Activated T-cell treated with anti-CD3 and anti-CD28 coated beads for 1 hour (primary cell): ENCODE measurements at regions not wholly inside any gene's neighbourhood (a gene's known extent, or its start where the extent isn't known, plus 50 kb on each side); places are given as distances from the start of the nearest gene placed in this dataset.
"Not testable (repeated sequence)": the region's sequence is repeated elsewhere in the genome, so short reads cannot be mapped to it uniquely, and the experiment has no call there.

Experiments
- DNase-seq: peaks from one replicate; pipeline ENCODE4 v3.0.0-alpha.2; 2020; ENCODE audit warnings: low read depth

- no peak for DNase-seq
Measured at GRCh38 chr4:20196476-20196875, 55.2 kb upstream of the SLIT2 start.

- DNase-seq: no peak
Measured at GRCh38 chr4:20195071-20195885, 56.4 kb upstream of the SLIT2 start.

DNA sequence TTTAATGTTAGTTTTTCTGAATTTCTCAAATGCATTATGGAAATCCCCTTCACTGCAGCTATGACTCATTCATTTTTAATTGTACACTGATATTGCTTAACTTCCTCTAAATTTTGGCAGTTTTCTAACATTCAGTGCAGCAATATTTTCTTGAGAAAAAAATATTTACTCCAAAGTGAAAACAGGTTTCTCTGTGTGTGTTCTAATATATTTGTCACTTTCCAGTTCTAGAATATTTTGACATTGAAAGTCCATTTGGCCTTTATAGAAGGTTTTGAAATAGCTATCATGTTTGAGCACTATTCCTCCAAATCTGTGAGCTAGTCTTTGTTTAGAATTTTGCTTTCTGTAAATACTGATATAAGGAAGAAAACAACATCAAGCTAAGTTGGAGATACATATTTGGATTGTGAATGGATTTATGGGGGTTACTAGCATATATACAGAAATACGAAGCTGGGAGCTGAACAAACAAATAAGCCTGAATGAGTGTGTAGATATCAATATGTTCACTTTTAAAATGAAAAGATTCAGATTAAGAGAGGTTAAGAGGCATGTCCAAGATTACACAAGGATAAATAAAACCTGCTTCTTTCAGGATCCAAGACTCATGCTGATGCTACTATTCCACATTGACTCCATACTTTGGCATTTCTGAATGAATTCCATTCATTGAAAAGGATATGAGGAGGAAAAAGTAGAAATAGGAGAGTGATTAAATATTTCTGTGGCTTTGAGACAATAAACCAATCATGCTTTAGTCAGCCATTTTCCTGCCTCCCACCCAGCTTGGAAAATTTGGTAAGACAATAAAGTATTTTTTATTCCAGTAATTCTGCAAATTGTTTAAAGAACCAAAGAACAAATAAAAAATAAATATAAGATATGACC, 57.3 kb upstream of the SLIT2 start:
- DNase-seq: no peak

DNA sequence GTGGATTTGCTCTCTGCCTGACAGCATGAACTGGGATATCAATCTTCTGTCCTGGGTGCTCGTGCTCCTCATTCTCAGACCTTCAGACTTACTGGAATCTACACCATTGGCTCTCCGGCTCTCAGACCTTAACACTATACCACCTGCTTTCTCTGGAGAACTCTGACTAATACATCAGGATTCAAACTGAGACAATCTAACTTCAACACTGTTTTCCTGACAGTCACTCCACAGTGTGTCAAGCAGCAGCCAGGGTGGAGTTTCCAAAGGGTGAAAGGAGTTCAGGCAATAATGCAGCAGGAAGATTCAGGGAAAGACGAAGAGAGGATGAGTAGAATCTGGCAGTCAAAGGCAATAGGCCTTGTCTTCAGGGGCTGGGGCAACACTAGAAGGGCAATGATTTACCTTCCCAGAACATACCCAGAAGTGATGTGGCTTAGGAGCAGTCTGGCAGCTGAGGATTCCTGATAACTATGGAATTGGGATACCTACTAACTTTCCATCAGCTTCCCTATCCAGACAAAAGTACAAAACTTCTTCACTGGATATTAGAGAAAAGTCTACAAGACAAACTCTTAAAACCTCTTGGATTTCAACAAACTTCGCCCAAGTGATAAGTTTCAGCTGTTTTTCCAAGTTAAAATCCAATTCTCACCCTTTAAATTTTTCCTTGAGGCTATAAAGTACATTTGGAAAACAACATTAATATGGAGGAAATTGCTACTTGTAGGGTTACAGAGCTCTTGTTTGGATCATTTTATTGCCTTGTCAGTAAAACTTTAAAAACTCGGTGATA, 58.4 kb upstream of the SLIT2 start:
- no peak for DNase-seq

DNA sequence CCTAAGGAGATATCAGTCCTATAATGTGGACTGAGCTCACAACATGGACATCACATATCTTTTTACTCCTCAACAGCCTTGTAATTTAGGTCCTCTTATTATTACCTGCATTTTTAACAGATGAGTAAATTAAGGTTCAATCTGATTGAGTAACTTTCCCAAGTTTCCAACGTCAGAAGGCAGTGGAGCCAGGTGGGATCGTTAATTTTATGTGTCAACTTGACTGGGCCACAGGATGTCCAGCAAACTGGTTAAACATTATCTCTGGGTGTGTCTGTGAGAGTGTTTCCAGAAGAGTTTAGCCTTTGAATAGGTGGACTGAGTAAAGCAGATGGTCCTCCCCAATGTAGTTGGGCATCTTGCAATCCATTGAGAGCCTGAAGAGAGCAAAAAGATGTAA, 59.0 kb upstream of the SLIT2 start:
- no peak for DNase-seq

- DNase-seq: no peak
Measured at GRCh38 chr4:20185103-20185502, 66.6 kb upstream of the SLIT2 start.

DNA sequence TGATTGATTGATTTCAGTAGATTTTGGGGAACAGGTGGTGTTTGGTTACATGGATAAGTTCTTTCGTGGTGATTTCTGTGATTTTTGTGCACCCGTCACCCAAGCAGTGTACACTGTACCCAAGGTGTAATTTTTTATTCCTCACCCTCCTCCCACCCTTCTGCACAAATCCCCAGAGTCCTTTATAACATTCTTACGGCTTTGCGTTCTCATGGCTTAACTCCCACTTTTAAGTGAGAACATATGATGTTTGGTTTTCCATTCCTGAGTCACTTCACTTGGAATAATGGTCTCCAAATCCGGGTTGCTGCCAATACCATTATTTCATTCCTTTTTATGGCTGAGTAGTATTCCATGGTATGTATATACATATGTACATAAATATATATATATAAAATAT, 68.6 kb upstream of the SLIT2 start:
- not testable (repeated sequence) for DNase-seq

DNA sequence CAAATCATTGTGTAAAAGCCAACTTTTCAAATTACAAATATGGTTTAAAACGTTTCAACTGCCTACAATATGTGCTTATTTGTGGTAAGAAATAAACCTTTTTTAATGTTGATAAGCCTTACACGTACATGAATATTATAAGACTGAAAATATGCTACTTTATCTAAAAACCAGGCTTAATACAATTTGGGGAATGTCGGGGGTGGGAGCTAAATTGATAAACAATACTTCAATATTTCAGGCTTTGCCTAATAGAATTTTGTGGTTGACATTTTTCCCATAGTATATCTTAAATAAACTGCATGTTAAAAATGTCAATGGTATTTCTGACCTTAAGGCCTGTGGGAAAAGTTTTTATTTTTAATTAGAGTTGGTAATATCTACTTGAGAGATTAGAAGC, 69.8 kb upstream of the SLIT2 start:
- no peak for DNase-seq

GRCh38 chr4:20180509-20180908, 71.2 kb upstream of the SLIT2 start:
- no peak for DNase-seq

GRCh38 chr4:20178902-20179576, 72.7 kb upstream of the SLIT2 start:
- DNase-seq: no peak

DNA sequence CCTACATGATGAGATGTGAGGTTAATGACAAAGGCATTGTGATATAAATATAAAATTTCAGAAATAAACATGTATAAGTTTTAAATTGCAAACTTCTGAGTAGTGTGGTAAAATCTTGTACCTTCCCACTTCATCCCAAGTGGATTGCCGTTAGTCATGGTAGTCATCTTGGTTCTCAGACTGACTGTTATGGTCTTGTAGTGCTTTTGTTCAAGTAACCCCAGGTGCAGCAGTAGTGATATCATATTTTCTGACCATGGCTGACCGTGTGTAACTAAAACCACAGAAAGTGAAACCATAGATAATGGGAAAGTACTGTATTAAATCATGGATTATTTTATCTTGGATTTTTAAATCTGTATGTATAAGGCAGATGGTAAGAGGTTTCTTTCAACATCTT, 74.8 kb upstream of the SLIT2 start:
- no peak for DNase-seq

GRCh38 chr4:20172070-20172760, 79.5 kb upstream of the SLIT2 start:
- no peak for DNase-seq

DNA sequence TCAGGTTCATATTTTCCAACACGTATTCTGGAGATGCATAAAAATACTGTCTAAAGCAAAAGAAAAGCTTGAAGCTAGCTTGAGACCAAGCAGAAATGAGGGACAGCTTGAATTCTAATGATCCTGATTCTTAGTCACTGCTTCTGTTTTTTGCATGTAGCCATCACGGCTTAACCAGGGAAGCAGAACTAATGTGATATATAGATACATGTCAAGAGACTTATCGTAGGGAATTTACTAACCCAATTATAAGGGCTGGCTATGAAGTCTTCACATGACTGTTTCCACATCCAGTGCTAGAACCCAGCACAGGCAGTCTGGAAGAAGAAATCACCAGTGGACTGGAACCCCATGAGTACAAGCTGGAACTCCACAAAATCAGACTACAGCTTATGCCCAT, 85.2 kb upstream of the SLIT2 start:
- DNase-seq: no peak

GRCh38 chr4:20159516-20159915, 92.2 kb upstream of the SLIT2 start:
- DNase-seq: no peak

GRCh38 chr4:20158195-20158594, 93.5 kb upstream of the SLIT2 start:
- DNase-seq: no peak

DNA sequence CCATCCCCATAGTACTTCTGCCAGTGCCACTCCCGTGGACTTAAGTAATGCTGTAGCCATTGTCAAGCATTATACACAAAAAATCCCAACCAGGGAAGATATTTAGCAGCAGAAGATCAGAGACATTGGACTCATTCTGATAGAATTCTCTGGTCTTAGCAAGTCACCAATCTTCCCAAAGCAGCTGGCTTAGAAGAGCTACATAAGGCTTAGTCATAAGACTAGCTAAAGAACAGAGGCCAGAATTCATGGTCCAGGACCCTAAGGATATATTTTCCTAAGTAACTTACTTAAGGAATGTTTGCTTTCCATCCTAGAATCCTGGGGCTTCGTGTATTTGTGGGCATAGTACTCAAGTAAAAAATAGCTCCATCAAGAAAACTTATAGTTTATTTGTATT, 100.3 kb upstream of the SLIT2 start:
- no peak for DNase-seq

DNA sequence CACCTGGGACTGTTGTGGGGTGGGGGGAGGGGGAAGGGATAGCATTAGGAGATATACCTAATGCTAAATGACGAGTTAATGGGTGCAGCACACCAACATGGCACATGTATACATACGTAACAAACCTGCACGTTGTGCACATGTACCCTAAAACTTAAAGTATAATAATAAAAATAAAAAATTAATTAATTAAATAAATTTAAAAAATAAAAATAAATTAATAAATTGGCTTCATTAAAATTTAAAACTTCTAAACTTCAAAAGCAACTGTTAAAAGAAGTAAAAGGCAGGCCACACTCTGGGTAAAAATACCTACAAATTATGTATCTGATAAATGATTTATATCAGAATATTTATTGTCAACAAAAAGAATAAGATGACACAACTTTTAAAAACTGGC, 102.6 kb upstream of the SLIT2 start:
- DNase-seq: not testable (repeated sequence)

- no peak for DNase-seq
Measured at GRCh38 chr4:20137176-20137575, 114.5 kb upstream of the SLIT2 start.

DNA sequence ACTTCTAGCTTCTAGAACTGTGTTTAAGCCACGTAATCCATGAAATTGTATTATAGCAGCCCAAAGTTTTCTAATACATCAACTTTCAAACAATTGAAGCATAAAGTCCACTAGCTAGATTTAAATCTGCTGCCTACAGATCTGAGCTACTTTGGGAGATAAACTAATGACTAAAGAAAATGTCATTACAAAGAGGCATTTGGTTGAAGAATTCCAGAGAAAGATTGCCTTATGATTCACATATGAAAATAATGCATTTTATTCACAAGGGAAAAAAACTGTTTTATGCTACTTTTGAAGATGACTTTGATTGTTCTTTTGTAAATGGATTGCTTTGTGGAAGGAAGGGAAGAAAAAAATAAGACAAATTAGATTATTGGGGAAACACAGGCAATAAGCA, 124.1 kb upstream of the SLIT2 start:
- DNase-seq: no peak

- DNase-seq: no peak
Measured at GRCh38 chr4:20126906-20127305, 124.8 kb upstream of the SLIT2 start.

DNA sequence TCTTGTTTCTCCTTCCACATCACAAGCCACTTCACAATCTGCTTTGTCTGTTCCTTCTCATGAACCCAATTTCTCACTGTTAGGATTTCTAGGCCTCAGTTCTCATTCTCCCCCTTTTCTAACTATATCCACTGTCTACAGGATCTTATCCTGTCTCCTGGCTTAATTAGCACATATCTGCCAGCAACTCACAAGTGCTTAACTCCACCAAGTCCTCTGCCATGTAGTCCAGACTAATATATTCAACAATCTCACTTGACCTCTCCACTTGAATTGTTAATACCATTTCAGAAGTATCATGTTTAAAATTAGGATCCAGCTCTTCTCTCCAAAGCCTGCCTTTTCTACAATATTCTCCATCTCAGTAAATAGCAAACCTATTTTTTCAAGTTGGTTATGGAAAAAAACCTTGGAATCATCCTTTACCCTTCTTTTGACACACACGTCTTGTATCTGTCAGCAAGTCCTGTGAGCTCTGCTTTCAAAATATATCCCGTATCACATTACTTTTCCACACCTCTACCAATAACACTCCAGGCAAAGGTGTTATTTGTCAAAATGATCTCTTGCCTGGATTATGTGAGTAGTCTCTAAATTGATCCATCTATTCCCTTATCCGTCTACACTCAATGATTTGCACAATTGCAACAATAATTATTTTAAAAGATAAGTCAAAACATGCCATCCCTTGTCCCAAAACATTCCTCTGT, 127.2 kb upstream of the SLIT2 start:
- DNase-seq: no peak
